ENCODE measurements at regions not wholly inside any gene's neighbourhood (a gene's known extent, or its start where the extent isn't known, plus 50 kb on each side); places are given as distances from the start of the nearest gene placed in this dataset.
A peak's percentile ranks its signal among the peaks of the same experiment; 100 is the strongest.
"Not testable (repeated sequence)": the region's sequence is repeated elsewhere in the genome, so short reads cannot be mapped to it uniquely, and the experiment has no call there.

GRCh38 chr4:187744911-187745310, 250.7 kb upstream of the ZFP42 start:
- TF ChIP-seq CTCF (IDR thresholded peaks at IDR 0.05; ENCODE audit: insufficient read depth, low read depth, low read length, missing control alignments), result no peak
- no peak overlapping the region for H3K4me3 ChIP-seq (ENCODE audit: low read length)
- DNase-seq (ENCODE audit: low read depth), result no peak

- DNase-seq (ENCODE audit: low read depth); H3K4me3 ChIP-seq (ENCODE audit: low read length): not testable (repeated sequence)
Observed at GRCh38 chr4:187750652-187751051, 244.9 kb upstream of the ZFP42 start.

- no peak overlapping the region for H3K4me3 ChIP-seq (ENCODE audit: low read length)
- DNase-seq (ENCODE audit: low read depth), result no peak
- TF ChIP-seq CTCF (IDR thresholded peaks at IDR 0.05; ENCODE audit: insufficient read depth, low read depth, low read length, missing control alignments), result no peak
Observed at GRCh38 chr4:187767158-187767557, 228.4 kb upstream of the ZFP42 start.

GRCh38 chr4:187767687-187768086, 227.9 kb upstream of the ZFP42 start:
- no peak for TF ChIP-seq CTCF (IDR thresholded peaks at IDR 0.05; ENCODE audit: insufficient read depth, low read depth, low read length, missing control alignments)
- H3K4me3 ChIP-seq (ENCODE audit: low read length), result no peak overlapping the region
- DNase-seq (ENCODE audit: low read depth), result no peak

GRCh38 chr4:187770345-187770744, 225.2 kb upstream of the ZFP42 start:
- H3K4me3 ChIP-seq (ENCODE audit: low read length), result no peak overlapping the region
- DNase-seq (ENCODE audit: low read depth), result no peak
- no peak for TF ChIP-seq CTCF (IDR thresholded peaks at IDR 0.05; ENCODE audit: insufficient read depth, low read depth, low read length, missing control alignments)

GRCh38 chr4:187777954-187778353, 217.6 kb upstream of the ZFP42 start:
- DNase-seq (ENCODE audit: low read depth), result peak; percentile 4
- H3K4me3 ChIP-seq (ENCODE audit: low read length), result no peak overlapping the region
- TF ChIP-seq CTCF (IDR thresholded peaks at IDR 0.05; ENCODE audit: insufficient read depth, low read depth, low read length, missing control alignments), result no peak

GRCh38 chr4:187780070-187780469, 215.5 kb upstream of the ZFP42 start:
- no peak overlapping the region for H3K4me3 ChIP-seq (ENCODE audit: low read length)
- no peak for TF ChIP-seq CTCF (IDR thresholded peaks at IDR 0.05; ENCODE audit: insufficient read depth, low read depth, low read length, missing control alignments)
- DNase-seq (ENCODE audit: low read depth), result no peak
